Stimulated activated CD4-positive, alpha-beta T cell treated with anti-CD3 and anti-CD28 coated beads, TNF-alpha, amount 100 ng/mL, for 48 hours (primary cell): ENCODE measurements at regions not wholly inside any gene's neighbourhood (a gene's known extent, or its start where the extent isn't known, plus 50 kb on each side); places are given as distances from the start of the nearest gene placed in this dataset.

Experiments
- DNase-seq, 3 donors: peaks; one replicate each; pipeline ENCODE4 v3.0.0-alpha.2; 2020; ENCODE audit warnings: low read depth in 3 of 3

DNA sequence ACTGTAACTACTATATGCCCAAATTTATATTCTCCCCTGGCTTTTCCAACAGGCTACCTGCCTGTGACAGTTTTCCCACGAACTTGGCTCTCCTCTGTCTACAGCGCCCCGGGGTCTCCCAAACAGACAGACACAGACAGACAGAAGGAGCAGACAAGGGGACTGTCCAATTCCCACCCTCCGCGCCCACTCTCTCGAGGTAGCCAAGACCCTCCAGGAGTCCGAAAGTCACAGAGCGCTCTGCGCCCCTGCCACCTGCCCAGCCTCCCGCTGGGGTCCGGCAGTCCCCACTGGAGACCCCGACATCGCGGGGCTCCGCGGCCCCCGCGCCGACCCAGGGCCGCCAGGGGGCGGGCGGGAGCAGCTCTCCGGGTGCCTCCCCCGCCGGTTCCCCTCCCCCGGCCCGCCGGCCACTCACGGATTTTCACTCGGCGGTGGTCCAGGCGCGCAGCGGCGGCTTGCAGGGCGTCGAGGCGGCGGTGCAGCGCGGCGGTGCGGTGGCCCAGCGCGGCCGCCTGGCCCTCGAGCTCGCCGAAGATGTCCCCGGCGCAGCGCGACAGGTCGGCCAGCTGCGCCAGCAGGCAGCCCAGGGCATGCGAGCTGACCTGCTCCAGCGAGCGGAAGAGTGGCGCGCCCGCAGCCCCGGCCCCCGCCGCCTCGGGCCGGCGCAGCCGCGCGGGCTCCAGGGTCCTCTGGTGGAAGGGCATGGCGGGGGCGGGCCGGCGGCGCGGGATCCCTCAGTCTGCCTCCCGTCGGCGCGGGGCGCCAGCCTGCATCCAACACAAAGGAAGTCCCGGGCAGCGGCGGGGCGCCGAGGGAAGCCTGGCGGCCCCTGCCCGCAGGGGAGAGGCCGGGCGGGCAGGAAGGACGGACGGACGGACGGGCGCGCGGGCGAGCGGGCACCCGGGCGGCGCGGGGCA is 81.3 kb upstream of the CCDC28A start:
- peak in 1 of 3 donors; percentile 49 for DNase-seq

DNA sequence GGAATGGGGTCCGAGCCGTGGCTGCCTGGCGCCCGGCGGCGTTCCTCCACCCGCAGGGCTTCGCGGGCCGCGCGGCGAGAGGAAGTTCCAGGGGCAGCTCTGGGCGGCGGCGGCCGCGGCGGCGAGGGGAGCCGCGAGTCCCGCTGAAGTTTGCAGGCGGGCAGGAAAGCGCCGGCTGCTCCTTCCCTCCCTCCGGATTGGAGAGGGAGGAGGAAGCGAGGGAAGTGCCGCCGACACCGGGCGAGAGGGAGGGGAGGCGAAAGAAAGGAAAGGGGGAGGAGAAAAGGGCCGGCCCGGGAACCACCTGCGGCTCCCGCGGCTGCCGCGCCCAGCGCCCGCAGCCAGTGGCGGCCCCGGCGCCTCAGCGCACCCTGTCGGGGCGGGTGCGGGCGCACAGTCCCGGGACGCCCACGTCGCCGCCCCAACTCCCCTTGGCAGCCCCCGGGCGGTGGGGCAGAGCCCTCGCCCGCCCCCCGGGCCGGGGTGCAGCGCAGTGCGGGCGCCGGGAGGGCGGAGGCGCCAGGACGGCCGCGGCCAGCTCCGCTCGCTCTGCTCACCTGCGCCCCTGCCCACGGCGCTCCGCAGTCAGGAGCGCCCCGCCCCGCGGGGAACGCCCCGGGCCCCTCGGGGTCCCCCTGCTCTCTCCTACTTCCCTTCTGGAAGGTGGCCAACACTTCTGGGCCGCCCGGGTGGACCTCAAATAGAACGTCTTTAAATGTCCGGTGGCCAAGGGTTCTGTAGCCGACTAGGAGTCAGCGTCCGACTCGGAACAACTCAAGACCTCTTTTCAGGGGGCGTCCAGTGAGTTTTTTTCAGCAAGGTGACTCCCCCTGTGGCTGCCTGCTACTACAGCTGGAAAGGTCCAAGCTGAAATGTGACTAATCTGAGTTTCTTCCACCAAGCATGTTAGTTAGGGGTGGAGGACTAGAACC is 80.3 kb upstream of the CCDC28A start:
- peak in 1 of 3 donors; percentile 14 for DNase-seq

DNA sequence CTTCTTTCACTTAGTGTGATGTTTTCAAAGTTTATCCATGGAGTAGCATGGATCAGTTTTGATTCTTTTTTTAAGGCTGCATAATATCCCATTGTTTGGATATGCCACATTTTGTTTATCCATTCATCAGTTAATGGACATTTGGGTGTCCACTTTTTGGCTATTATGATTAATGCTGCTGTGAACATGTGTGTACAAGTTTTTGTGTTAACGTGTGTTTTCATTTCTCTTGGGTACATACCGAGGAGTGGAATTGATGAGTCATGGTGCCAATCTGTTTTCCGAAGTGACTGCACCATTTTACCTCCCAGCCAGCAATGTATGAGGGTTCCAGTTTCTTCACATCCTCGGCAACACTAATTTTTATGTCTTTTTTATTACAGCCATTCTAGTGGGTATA is 78.4 kb upstream of the CCDC28A start:
- DNase-seq, result no peak

DNA sequence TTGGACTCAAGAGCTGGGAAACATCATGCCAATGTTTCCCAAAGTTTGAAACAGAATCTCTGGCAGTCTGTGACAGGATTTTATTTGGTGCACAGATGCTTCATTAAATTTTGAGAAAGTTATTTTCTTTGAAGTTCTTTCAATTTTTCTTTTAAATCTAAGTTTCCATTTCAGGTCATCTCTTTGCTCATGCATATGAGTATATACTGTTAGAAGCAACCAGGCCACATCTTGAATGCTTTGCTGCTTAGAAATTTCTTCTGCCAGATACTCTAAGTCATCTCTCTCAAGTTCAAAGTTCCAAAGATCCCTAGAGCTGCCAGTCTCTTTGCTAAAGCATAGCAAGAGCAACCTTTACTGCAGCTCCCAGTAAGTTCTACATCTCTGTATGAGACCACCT is 59.1 kb upstream of the CCDC28A start:
- DNase-seq, result no peak

DNA sequence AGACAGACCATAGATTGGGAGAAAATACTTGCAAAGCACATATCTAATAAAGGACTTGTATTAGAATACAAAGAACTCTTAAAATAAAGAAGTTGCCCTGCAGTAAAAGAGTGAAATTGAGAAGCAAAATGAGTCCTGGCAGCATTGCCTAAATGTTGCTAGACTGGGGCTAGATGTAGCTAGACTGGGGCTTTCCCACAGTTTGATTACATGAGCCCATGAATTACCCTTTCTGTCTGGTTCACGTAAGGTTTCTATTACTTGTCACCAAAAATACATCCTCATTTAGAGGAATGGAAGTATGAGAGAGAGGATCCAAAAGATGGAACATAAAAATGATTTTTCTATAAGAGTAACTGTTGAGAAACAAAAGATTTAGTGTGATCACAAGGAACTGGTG is 57.6 kb upstream of the CCDC28A start:
- DNase-seq, result no peak

DNA sequence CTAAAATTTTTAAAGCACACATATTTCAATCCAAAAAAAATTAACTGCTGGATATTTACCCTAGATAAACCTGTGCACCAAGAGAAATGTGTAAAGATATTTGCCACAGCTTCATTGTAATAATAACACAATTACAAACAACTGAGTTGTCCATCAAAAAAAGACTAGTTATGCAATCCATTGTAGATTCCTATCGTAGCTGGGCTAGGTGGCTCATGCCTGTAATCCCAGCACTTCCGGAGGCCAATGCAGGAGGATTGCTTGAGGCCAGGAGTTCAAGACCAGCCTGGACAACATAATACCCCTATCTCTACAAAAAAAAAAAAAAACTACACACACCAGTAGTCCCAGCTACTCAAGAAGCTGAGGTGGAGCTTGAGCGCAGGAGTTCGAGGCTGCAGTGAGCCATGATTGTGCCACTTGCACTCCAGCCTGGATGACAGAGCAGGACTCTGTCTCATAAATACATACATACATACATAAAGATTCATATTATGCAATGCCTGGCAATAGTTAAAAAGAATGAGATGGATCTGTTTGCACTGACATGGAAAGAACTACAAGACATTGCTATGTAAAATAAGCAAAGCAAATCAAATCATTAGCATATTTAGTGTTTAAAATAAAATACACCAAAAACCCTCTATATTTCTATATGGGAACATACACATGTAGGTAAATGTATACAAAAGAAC is 56.5 kb upstream of the CCDC28A start:
- no peak for DNase-seq

DNA sequence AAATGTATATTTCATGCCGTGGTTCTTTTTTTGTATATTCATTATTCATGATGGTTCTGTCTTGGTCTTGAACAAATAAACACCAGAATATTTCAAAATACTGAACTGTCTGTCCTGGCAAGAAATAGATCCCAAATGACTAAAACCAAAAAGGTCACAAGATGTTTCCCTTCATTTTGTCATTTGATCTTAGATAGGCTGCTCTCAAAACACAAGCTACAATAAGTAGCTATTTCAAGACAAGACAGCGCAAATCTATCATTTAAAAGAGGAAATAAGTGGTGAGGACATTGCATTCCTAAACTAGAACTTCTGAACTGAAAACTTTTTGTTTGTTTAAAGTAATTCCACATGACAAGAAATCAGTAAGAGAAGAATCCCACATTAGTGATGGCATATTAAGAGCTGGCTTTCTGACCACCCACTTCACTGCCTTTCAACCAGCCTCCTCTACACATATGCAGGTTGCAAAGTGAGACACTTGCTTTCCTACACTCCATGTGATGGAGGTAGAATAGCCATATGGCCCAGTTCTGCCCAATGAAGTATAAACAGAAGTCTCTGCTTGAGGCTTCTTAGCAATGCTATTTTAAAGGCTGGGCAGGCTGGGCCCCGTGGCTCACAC is 54.4 kb upstream of the CCDC28A start:
- no peak for DNase-seq

DNA sequence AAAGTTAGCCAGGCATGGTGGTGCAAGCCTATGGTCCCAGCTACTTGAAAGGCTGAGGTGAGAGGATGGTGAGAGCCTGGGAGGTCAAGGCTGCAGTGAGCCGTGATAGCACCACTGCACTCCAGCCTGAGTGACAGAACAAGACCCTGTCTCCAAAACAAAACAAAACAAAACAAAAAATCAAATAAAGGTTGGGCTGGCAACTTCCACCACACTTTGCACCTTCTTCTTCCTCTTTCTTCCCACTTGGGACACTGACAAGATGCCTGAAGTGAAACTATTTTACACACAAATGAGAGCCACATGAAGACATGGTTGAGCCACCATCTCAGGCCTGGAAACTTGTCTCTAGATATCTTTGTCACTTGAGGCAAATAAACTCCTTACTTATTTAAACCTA is 53.8 kb upstream of the CCDC28A start:
- DNase-seq, result no peak

DNA sequence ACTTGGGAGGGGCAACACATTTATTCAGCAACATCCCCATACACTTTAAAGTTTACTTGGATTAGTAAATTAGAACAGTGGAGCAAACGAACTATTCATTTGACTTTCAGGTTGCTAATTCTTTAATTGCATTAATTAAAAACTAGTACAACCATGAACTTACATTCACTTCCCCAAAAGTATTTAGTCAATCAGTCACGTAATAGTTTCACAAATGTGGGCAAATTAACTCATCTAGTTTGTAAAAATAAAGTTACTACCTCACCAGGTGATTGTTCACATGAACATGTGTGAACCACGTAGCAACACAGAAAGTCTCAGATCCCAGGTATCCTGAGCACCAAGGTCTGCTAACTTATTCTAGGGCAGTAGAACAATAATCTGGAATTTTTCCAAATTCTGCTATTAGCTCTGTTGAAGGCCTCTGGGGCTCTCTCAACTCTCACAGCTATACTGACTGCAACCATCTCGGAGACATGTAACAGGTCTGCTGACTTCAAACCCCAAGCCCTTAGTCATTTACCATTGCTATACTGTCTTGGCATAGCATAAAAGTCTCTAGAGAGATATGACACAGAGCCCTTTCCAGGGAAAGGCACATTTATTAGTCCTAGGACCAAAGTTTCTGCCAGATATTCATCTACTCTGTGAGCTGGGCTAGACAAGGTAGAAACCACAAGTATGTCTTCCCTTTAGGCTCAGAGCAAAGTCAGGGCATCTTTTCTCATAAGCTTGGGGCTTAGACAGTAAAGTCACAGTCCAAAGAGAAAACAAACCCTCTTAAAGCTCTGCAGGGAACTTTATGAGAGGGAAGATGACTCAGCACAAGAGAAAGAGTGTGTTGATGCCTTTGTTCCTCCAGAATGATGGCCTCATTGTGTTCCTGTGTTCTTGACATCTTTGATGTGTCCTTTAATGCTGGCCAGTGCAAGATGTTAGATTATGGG is 50.9 kb upstream of the CCDC28A start:
- DNase-seq, result no peak
